ENCODE measurements at regions not wholly inside any gene's neighbourhood (a gene's known extent, or its start where the extent isn't known, plus 50 kb on each side); places are given as distances from the start of the nearest gene placed in this dataset.

GRCh38 chr10:94122211-94122610 lies 128.5 kb downstream of the PLCE1 start:
- TF ChIP-seq POLR2A (IDR thresholded peaks at IDR 0.05; ENCODE audit: extremely low read depth, insufficient read length): no peak
- TF ChIP-seq CTCF (IDR thresholded peaks at IDR 0.05; ENCODE audit: low read depth, low read length): no peak
- TF ChIP-seq MAX (IDR thresholded peaks at IDR 0.05; ENCODE audit: low read depth, low read length): no peak

All from NB4 (cell line).